ENCODE measurements at regions not wholly inside any gene's neighbourhood (a gene's known extent, or its start where the extent isn't known, plus 50 kb on each side); places are given as distances from the start of the nearest gene placed in this dataset.

DNA sequence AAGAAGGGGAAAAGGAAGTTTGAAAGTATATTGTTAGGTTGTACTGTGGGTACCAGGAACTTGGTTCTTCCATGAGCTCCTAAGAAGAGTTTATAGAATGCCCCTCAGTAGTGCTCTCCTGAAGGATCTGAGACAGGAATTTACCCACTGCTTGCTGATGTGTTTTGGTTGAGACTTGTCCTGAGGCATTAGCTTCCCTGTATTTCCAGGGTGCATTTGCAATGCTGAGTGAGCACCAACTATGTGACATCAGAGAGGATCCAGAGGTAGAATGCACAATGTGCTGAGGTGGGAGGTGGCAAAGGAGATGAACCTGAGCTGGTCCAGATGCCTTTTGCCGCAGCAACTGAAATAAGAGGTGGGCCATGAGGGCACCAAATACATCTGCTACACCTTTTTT lies 64.3 kb upstream of the LRRC3B start:
- no peak for DNase-seq

DNA sequence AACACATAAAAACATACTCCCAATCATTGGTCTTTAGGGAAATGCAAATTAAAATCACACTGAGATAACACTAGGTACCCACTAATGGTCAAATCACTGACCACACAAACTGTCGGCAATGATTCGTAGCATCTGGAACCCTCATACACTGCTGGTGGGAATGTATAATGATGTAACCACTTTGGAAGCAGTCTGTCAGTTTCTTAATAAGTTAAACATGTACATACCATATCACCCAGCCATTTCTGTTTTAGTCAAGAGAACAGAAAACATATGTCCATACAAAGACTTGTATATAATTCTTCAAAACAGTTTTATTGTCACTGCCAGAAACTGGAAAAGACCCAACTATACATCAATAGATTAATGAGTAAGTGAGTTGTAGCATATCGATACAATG lies 63.3 kb upstream of the LRRC3B start:
- no peak for DNase-seq

DNA sequence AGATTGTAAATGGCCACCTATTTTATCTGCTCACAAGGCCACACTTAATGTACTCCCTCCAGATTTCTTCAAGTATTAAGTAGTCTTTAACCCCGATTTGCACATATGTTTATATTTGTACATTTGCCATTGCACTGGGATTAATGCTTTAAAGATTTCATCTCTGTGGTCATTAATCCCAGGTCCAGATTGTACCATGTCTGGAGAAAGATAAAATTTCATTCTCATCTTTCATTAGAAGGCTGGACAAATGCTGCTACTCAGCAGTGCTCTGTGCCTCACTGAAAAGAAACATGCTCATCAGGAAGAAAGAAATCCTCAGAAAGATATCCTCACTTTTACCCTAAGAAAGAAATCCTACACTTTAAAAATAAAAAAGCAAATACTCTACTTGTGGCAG lies 62.5 kb upstream of the LRRC3B start:
- DNase-seq = no peak

DNA sequence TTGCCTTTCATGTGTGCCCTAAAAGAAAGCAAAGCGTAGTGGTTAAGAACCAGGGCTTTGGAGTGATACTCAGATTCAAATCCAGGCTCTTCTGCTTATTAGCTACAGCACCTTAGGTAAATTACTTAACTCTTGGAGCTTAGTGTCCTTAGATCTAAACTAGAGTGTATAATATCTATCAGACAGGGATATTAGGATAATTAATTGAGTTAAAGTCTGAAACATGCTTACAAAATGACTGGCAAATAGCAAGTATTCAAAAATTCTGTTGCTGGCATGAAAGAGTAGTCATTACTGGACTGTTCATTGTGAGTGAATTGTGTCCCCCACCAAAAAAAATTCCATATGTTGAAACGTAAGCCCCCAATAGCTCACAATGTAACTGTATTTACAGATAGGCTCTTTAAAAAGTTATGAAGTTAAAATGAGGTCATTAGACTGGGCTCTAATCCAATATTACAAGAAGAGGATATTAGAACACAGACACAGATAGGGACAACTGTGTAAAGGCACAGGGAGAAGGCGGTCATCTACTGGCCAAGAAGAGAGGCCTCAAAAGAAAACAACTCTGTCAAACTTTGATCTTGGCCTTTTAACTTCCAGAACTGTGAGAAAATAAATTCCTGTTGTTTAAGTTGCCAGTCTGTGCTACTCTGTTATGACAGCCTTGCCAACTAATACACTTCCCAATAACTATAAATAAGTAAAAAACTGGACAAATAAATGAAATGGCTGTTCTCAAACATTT lies 60.4 kb upstream of the LRRC3B start:
- no peak for DNase-seq
